Testis (tissue), 2 donors: ENCODE measurements at regions not wholly inside any gene's neighbourhood (a gene's known extent, or its start where the extent isn't known, plus 50 kb on each side); places are given as distances from the start of the nearest gene placed in this dataset.

Experiments used
- DNase-seq: peaks from one replicate; pipeline ENCODE4 v3.0.0-alpha.2; 2019
- H3K27ac ChIP-seq, 2 donors: fragments of 200-600 bp; sonication (generic); one replicate each; pipeline ENCODE4 v1.5.1; 2019
- H3K27me3 ChIP-seq: fragments of 200-600 bp; sonication (generic); one replicate; pipeline ENCODE4 v1.5.1; 2019
- H3K36me3 ChIP-seq: fragments of 200-600 bp; sonication (generic); one replicate; pipeline ENCODE4 v1.5.1; 2017; ENCODE audit warnings: low read depth; ENCODE audit errors: missing control alignments
- H3K4me1 ChIP-seq: fragments of 200-600 bp; sonication (generic); one replicate; pipeline ENCODE4 v1.5.1; 2019
- H3K4me3 ChIP-seq, 2 donors: fragments of 200-600 bp; sonication (generic); one replicate each; pipeline ENCODE4 v1.5.1; 2017 to 2019
- H3K9me3 ChIP-seq: fragments of 200-600 bp; sonication (generic); one replicate; pipeline ENCODE4 v1.5.1; 2017
- POLR2A ChIP-seq: fragments of 450-650 bp; IDR thresholded peaks from one replicate; pipeline ENCODE4 v1.6.1; 2017; ENCODE audit warnings: antibody characterized with exemption, mild to moderate bottlenecking, moderate library complexity
- WGBS, 2 donors: methylation state at CpG; one replicate each; pipeline ENCODE4 v1.1.5; 2018; 5-methylcytosine and 5-hydroxymethylcytosine counted together
- intact Hi-C: fragments of 100-400 bp; cut with DNase I; formaldehyde crosslinking; loops from one replicate; pipeline ENCODE4 v1.15.1; 2023; ENCODE audit warnings: low total_unique reads
- TF ChIP-seq, protein P1 (sequence below), 3 experiments: fragments of 450-650 bp in 2 of 3; fragments of 200-600 bp in 1 of 3; sonication (generic) in 1 of 3; IDR thresholded peaks; one replicate each; pipeline ENCODE4 v1.5.1; 2016 to 2019; ENCODE audit warnings: antibody characterized with exemption in 3 of 3, mild to moderate bottlenecking in 2 of 3, moderate library complexity in 1 of 3

DNA sequence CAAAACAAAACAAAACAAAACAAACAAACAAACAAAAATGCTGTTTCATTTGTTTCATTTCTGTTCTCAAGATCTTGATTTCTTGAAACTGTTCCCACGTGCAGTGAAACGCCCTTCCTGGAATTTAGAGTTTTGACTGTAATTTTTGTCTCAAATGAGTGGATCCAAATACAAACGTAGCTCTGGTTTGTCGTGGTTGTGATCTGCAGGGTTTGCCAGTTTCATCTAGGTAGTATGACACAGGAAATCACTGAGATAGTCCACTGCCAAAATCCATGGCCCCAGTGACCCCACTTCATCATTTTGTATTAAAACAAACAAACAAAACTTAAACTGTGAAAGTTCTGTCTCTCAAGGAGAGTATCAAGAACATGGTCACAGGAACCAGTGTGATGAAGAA is 838.6 kb downstream of the BCL11B start:
- Histone ChIP-seq H3K27ac (no peak overlapping the region), H3K4me1 (no peaks in the 10 kb centered on the region), H3K36me3 (no peaks in the 10 kb centered on the region), H3K4me3 (no peak overlapping the region), H3K27me3 (no peaks in the 10 kb centered on the region), H3K9me3 (no peaks in the 10 kb centered on the region)
- TF ChIP-seq, protein P1, sequence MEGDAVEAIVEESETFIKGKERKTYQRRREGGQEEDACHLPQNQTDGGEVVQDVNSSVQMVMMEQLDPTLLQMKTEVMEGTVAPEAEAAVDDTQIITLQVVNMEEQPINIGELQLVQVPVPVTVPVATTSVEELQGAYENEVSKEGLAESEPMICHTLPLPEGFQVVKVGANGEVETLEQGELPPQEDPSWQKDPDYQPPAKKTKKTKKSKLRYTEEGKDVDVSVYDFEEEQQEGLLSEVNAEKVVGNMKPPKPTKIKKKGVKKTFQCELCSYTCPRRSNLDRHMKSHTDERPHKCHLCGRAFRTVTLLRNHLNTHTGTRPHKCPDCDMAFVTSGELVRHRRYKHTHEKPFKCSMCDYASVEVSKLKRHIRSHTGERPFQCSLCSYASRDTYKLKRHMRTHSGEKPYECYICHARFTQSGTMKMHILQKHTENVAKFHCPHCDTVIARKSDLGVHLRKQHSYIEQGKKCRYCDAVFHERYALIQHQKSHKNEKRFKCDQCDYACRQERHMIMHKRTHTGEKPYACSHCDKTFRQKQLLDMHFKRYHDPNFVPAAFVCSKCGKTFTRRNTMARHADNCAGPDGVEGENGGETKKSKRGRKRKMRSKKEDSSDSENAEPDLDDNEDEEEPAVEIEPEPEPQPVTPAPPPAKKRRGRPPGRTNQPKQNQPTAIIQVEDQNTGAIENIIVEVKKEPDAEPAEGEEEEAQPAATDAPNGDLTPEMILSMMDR (IDR thresholded peaks at IDR 0.05), result no peak
- TF ChIP-seq POLR2A, result no peak
- intact Hi-C loops, result no loop called here
- no peak for DNase-seq
- 64 to 82% methylated on average over 4 of the region's 4 CpGs for WGBS, 2 donors

GRCh38 chr14:98437113-98437512 is 834.9 kb downstream of the BCL11B start:
- intact Hi-C loops, result no loop called here
- Histone ChIP-seq H3K4me3 (no peak overlapping the region), H3K9me3 (no peaks in the 10 kb centered on the region), H3K4me1 (no peaks in the 10 kb centered on the region), H3K27me3 (no peaks in the 10 kb centered on the region), H3K27ac (no peak overlapping the region), H3K36me3 (no peaks in the 10 kb centered on the region)
- 89 to 94% methylated on average over 2 of the region's 2 CpGs for WGBS, 2 donors
- no peak for DNase-seq
- TF ChIP-seq POLR2A, result no peak
- TF ChIP-seq, protein P1 (IDR thresholded peaks at IDR 0.05), result no peak

DNA sequence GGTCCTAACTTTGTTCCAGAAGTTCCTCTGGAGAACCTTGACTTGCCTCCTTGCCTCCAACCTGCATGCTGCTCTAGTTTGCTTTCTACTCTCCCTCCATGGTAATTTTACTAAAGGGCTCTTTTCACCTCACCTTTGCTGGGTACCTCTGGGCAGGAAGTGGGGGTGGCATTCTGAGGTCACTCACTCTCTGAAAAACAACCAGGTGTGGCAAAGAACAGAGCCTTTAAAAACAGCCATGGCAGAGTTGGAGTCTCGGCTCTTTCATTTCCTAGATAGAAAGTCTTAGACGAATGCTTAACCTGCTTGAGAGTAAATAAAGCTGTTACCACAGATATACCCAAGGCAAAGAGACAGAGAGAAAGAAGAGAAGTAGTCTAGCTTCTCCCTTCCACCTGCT is 827.9 kb downstream of the BCL11B start:
- no peaks in the 10 kb centered on the region for H3K27me3 ChIP-seq
- no peaks in the 10 kb centered on the region for H3K9me3 ChIP-seq
- 91 to 94% methylated on average over 2 of the region's 2 CpGs for WGBS, 2 donors
- DNase-seq, result no peak
- H3K36me3 ChIP-seq, result no peaks in the 10 kb centered on the region
- no peak for TF ChIP-seq POLR2A
- H3K27ac ChIP-seq, result no peak overlapping the region
- no peaks in the 10 kb centered on the region for H3K4me1 ChIP-seq
- no peak overlapping the region for H3K4me3 ChIP-seq
- intact Hi-C loops, result no loop called here

- TF ChIP-seq, protein P1 (IDR thresholded peaks at IDR 0.05), result no peak
- TF ChIP-seq POLR2A, result no peak
- no peak for DNase-seq
- Histone ChIP-seq H3K4me1 (no peaks in the 10 kb centered on the region), H3K4me3 (no peak overlapping the region), H3K36me3 (no peaks in the 10 kb centered on the region), H3K27me3 (no peaks in the 10 kb centered on the region), H3K9me3 (no peaks in the 10 kb centered on the region), H3K27ac (no peak overlapping the region)
- intact Hi-C loops, result no loop called here
- WGBS, 2 donors, result 70% methylated on average over 2 of the region's 2 CpGs
Observed at GRCh38 chr14:98445718-98446117, 826.3 kb downstream of the BCL11B start.

GRCh38 chr14:98446508-98446907 is 825.5 kb downstream of the BCL11B start:
- TF ChIP-seq, protein P1 (IDR thresholded peaks at IDR 0.05), result no peak
- TF ChIP-seq POLR2A, result no peak
- Histone ChIP-seq H3K9me3 (no peaks in the 10 kb centered on the region), H3K4me3 (no peak overlapping the region), H3K4me1 (no peaks in the 10 kb centered on the region), H3K36me3 (no peaks in the 10 kb centered on the region), H3K27me3 (no peaks in the 10 kb centered on the region), H3K27ac (no peak overlapping the region)
- 87 to 97% methylated on average over 3 of the region's 3 CpGs for WGBS, 2 donors
- DNase-seq, result no peak
- intact Hi-C loops, result no loop called here
